GM12874 (cell line): ENCODE measurements at regions not wholly inside any gene's neighbourhood (a gene's known extent, or its start where the extent isn't known, plus 50 kb on each side); places are given as distances from the start of the nearest gene placed in this dataset.

Experiments
- CTCF ChIP-seq: IDR thresholded peaks from 2 replicates; pipeline ENCODE4 v1.5.1; 2011; ENCODE audit warnings: low read depth, mild to moderate bottlenecking, control low read depth, low read length, moderate library complexity; ENCODE audit not compliant: insufficient read depth

- no peak for TF ChIP-seq CTCF
Observed at GRCh38 chr1:4218619-4219018, 318.5 kb upstream of the C1orf174 start.

- no peak for TF ChIP-seq CTCF
Observed at GRCh38 chr1:4219111-4219510, 319.0 kb upstream of the C1orf174 start.

- TF ChIP-seq CTCF, result no peak
Observed at GRCh38 chr1:4219826-4220225, 319.8 kb upstream of the C1orf174 start.

- TF ChIP-seq CTCF, result no peak
Observed at GRCh38 chr1:4220362-4220761, 320.3 kb upstream of the C1orf174 start.

- no peak for TF ChIP-seq CTCF
Observed at GRCh38 chr1:4221107-4221506, 321.0 kb upstream of the C1orf174 start.

- no peak for TF ChIP-seq CTCF
Observed at GRCh38 chr1:4224684-4225467, 324.8 kb upstream of the C1orf174 start.

GRCh38 chr1:4227986-4228385 lies 327.9 kb upstream of the C1orf174 start:
- no peak for TF ChIP-seq CTCF
